HCEC 1CT (cell line): ENCODE measurements at regions not wholly inside any gene's neighbourhood (a gene's known extent, or its start where the extent isn't known, plus 50 kb on each side); places are given as distances from the start of the nearest gene placed in this dataset.
"Not testable (repeated sequence)": the region's sequence is repeated elsewhere in the genome, so short reads cannot be mapped to it uniquely, and the experiment has no call there.

Experiments
- DNase-seq: peaks from one replicate; pipeline ENCODE4 v3.0.0-alpha.2; 2017

- not testable (repeated sequence) for DNase-seq
Observed at GRCh38 chr10:15921423-15921945, 61.2 kb upstream of the MINDY3 start.

GRCh38 chr10:15931376-15931775 lies 71.1 kb upstream of the MINDY3 start:
- no peak for DNase-seq

- DNase-seq = not testable (repeated sequence)
Observed at GRCh38 chr10:15939543-15939942, 79.2 kb upstream of the MINDY3 start.

- DNase-seq = no peak
Observed at GRCh38 chr10:15943426-15943825, 83.1 kb upstream of the MINDY3 start.

- DNase-seq = no peak
Observed at GRCh38 chr10:15954188-15954587, 93.9 kb upstream of the MINDY3 start.

- DNase-seq = no peak
Observed at GRCh38 chr10:15960277-15960676, 100.0 kb upstream of the MINDY3 start.

GRCh38 chr10:15972736-15973135 lies 112.4 kb upstream of the MINDY3 start:
- DNase-seq = not testable (repeated sequence)

- DNase-seq = no peak
Observed at GRCh38 chr10:15985690-15986089, 125.4 kb upstream of the MINDY3 start.

- DNase-seq = no peak
Observed at GRCh38 chr10:15990535-15991129, 130.3 kb upstream of the MINDY3 start.

GRCh38 chr10:15997313-15997712 lies 137.0 kb upstream of the MINDY3 start:
- no peak for DNase-seq

GRCh38 chr10:16001581-16001980 lies 141.3 kb upstream of the MINDY3 start:
- DNase-seq = no peak

GRCh38 chr10:16009785-16010184 lies 149.5 kb upstream of the MINDY3 start:
- no peak for DNase-seq

GRCh38 chr10:16011548-16011947 lies 151.2 kb upstream of the MINDY3 start:
- no peak for DNase-seq

GRCh38 chr10:16014469-16014868 lies 154.2 kb upstream of the MINDY3 start:
- DNase-seq = no peak

GRCh38 chr10:16016688-16017087 lies 156.4 kb upstream of the MINDY3 start:
- no peak for DNase-seq

GRCh38 chr10:16020836-16021235 lies 160.5 kb upstream of the MINDY3 start:
- no peak for DNase-seq

GRCh38 chr10:16026832-16027231 lies 166.5 kb upstream of the MINDY3 start:
- not testable (repeated sequence) for DNase-seq

- no peak for DNase-seq
Observed at GRCh38 chr10:16030562-16030961, 170.3 kb upstream of the MINDY3 start.

- no peak for DNase-seq
Observed at GRCh38 chr10:16049050-16049449, 188.7 kb upstream of the MINDY3 start.

- DNase-seq = no peak
Observed at GRCh38 chr10:16049782-16050181, 189.5 kb upstream of the MINDY3 start.

- DNase-seq = no peak
Observed at GRCh38 chr10:16063350-16063749, 203.0 kb upstream of the MINDY3 start.

GRCh38 chr10:16083551-16083950 lies 223.2 kb upstream of the MINDY3 start:
- not testable (repeated sequence) for DNase-seq

GRCh38 chr10:16105082-16105481 lies 244.8 kb upstream of the MINDY3 start:
- DNase-seq = no peak

- no peak for DNase-seq
Observed at GRCh38 chr10:16116404-16117304, 256.3 kb upstream of the MINDY3 start.
